NOMO-1 treated with DMSO at 0.1 percent for 48 hours (cell line): ENCODE measurements at regions not wholly inside any gene's neighbourhood (a gene's known extent, or its start where the extent isn't known, plus 50 kb on each side); places are given as distances from the start of the nearest gene placed in this dataset.
A peak's percentile ranks its signal among the peaks of the same experiment; 100 is the strongest.

ENCODE experiments used
- DNase-seq: peaks from one replicate; lab custom pipeline; 2025; ENCODE audit not compliant: unreplicated experiment; lab: John Stamatoyannopoulos, UW

DNA sequence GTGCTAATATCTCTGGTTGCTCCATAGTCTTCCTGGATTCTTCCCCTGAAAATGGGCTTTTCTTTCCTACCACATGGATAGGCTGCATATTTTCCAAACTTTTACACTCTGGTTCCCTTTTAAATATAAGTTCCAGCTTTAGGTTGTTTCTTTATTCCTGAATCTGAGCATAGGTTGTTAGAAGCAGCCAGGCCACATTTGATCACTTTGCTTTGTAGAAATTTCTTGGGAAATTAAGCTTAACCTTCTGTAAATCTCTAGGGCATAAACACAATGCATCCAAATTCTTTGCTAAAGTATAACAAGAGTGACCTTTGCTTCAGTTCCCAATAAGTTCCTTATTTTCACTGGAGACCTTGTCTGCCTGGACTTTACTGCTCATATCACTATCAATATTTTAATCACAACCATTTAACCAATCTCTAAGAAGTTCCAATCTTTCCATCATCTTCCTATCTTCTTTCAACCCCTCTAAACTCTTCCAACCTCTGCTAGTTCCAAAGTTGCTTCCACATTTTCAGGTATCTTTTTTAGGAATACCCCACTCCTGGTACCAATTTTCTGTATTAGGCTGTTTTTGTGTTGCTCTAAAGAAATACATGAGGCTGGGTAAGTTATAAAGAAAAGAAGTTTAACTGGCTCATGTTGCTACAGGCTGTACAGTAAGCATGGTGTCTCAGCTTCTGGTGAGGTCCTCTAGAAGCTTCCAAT, 389.6 kb upstream of the HS6ST1 start:
- no peak for DNase-seq

GRCh38 chr2:128710242-128710641, 391.6 kb upstream of the HS6ST1 start:
- DNase-seq = no peak

DNA sequence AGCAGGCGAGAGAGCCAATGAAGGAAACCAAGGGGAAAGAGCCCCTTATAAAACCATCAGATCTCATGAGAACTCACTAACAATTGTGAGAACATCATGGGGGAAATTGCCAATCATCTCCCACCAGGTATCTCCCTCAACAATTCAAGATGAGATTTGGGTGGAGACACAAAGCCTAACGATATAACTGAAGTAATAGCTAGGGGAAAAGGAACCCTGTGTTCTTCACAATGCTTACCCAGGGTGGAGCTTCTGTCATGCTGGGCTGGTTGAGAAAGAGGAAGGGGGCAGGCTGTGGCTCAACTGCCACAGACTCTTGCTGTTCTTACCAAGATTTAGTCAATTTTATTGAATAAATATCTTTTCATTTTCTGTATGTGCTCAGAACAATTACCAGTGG, 392.1 kb upstream of the HS6ST1 start:
- DNase-seq = peak; percentile 84

- no peak for DNase-seq
Observed at GRCh38 chr2:128714285-128714684, 395.6 kb upstream of the HS6ST1 start.

DNA sequence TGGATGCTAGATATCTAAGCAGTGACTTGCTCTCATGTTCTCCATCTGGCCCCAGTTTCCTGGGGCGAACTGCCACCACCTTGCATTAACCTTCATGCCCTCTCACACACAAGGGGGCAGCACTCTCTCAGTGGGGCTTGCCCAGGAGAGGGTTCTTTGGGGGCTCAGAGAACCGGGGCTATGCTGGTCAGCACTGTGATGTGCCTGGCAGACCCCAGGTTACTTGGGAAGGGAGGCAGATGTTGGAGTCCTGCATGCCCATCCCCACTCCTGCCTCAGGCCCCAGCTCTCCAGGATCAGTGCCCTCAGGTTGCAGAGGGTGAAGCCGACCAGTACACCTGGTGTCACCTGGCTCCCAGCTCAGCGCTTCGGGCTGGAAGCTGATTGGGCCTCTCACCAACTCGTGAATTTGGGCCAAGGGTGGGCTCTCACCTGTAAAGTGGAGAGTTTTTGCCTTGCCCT, 396.2 kb upstream of the HS6ST1 start:
- DNase-seq = no peak

DNA sequence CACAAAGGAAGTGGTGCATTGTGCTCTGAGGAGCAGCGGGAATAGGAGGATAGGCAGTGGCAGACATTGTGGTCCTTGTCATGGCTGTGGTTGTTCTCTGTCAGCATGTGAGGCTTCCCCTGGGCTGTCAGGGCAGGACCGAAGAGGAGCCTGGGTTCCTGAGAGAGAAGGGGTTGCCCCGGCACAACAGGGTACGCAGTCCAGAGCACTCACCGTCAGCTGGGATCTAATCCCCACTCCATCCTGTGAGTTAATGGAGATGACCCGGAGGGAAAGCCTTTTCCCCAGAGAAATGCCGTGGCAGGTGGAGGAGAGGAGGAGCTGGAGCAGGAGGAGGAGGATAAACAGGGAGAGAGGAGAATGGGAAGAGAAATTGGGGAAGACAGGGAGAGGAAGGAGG, 396.7 kb upstream of the HS6ST1 start:
- DNase-seq = no peak

DNA sequence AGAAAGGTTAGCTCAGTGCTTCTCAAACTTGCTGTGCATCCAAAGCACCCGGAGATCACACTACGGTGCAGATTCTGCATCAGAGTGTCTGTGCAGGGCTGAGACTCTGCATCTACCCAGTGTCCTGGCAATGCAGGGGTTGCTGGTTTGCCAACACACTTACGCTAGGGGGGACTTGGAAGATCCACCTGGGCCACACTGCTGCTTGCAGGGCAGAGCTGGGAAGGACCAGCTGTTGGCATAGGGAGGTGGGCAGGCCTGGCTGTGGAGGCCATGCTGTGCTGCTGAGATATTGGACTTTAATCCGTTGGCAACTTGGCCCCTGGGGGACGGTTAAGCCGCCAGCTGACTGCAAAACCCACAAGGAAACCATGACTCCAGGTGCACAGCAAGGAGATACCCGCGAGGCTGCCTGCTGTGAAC, 397.6 kb upstream of the HS6ST1 start:
- DNase-seq = no peak

- no peak for DNase-seq
Observed at GRCh38 chr2:128717758-128718710, 399.4 kb upstream of the HS6ST1 start.

DNA sequence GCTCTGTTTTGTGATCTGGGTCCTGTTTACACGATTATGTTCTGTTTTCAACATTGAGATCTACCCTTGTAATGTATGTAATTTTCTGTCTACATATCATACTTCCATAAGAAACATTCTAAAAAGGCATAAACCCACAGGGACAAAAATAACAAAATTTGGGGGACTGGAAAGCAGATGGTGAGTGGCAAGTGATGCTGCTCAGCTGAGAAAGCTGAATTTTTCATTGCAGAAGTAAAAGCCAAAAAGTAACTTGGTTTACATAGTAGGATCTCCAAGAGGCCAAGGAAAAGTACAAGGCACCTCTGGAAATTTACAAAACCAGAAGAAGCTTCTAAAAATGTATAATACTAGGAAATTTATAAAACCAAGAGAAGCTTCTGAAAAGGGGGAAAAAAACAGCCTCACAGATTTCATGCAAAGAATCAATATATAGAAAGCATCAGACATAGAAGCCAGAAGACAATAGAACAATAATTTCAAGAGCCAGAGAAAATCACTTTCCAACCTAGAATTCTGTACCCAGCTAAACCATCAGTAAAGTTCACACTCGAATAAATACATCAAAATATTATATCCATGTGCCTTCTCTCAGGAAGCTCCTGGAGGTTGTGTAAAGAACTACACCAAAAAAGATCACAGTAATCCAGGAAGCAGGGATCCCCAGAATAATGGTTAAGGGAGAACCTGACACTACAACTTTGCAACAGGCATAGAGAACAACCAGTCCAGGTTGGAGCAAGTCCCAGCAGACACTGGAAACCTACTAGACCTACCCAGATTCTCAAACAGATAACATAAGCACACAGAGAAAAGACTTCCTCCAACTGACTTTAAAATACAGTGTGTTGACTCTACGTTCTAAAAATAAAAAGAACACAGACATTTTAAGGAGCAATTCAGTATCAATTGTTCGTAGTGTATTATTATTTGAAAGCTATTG, 401.7 kb upstream of the HS6ST1 start:
- no peak for DNase-seq

- DNase-seq = no peak
Observed at GRCh38 chr2:128721096-128721495, 402.4 kb upstream of the HS6ST1 start.

DNA sequence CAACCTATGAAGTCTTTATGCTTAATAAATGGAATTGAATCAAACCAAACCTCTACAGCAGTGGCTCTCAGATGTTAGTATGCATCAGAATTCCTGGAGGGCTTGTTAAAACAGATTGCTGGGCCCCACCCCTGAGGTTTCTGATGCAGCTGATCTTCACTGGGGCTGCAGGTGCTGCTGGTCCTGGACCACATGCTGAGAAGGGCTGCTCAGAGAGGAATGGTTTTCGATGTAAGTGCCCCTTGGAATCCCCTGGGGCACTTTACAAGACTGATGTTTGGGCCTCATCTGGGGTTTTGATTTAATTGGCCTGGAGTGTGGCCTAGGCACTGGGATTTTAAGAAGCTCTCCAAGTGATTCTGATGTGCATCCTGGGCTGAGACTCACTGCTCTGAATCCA, 403.8 kb upstream of the HS6ST1 start:
- DNase-seq = no peak

DNA sequence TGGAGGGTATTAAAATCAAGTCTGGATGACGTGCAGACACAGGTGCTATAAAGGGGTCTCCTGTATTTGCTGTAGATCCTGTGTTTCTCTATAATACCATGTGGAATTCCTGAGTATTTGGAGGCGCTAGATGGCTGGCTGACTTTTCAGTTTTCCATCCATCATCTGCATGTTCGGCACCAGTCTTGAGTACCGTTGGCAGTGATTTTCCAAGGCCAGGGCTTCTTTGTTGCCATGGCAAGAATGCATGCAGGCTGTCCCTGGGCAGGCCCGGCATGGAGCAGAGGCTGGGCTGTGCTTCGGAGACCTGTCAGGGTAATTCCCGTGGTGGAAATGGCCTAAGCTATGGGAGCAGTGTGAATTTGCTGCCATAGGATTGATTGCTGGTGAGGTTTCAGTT, 405.9 kb upstream of the HS6ST1 start:
- DNase-seq = no peak

DNA sequence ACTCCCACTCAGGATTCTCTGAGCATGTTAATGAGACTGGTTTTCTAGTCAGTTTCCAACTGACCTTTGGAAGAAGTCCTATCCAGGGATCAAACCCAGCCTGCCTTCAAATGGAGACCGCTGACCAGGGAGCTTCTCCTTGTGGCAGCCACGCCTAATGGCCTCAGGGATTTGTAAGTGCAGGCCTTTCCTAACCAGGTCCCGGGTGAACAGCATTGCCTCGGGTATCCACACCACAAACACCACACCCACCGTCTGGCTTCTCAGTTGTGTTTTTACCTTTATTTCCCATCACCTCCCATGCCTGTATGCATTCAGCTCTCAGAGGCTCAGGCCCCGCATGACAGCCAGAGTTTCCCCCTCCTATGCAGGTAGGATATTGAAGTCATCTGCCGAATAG, 406.3 kb upstream of the HS6ST1 start:
- no peak for DNase-seq

DNA sequence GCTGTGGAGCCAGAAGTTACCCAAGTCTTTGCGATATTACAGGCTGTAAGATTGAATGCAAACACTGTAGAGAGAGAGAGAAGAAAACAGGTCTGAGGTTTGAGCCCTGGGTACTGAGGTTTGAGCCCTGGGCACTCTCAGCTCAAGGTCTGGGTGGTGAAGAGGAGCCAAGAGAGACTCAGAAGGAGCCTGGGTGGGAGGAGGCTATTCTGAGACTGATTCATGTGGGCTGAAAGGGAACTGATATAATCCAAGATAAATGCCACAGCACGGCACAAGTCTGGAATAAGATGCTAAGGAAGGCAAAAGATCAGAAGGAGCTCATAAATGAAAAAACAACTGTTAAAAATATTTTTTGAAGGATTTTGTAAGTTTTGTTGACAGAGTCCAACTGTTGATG, 407.6 kb upstream of the HS6ST1 start:
- DNase-seq = no peak

- DNase-seq = no peak
Observed at GRCh38 chr2:128726911-128727310, 408.2 kb upstream of the HS6ST1 start.

- DNase-seq = no peak
Observed at GRCh38 chr2:128727404-128727803, 408.7 kb upstream of the HS6ST1 start.

- peak; percentile 94 for DNase-seq
Observed at GRCh38 chr2:128727914-128728313, 409.2 kb upstream of the HS6ST1 start.

GRCh38 chr2:128729051-128729450, 410.4 kb upstream of the HS6ST1 start:
- DNase-seq = no peak

DNA sequence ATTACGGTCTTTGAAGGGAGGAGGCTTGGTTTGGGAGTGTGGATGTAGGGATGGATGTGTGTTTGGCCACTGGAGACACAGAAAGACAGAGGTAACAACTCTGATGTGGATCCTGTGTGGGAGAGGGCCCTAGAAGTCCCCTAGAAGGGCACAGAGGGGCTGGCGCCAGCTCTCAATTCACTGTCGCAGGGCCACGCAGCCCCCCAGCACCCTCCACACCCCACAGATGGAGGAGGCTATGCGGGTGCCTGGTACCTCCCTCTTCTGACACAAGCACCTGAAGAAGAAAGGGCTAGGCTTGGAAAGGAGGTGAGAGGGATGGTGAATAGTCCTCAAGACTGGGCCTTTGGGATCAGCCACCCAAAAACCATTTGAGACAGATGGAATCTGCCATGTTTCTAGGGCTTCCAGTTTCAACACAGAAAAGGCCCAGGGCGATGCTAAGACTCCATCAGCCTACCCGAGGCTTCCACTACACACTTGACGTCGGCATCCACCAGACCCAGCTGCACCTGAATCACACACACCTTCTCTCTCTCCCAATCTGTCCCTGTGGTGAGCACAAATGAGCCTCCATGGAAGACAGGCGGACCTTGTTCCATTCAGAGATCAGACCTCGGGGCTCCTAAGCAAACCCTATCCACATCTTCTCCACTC, 413.5 kb upstream of the HS6ST1 start:
- DNase-seq = no peak

- DNase-seq = peak; percentile 62
Observed at GRCh38 chr2:128732976-128733431, 414.3 kb upstream of the HS6ST1 start.
